ENCODE measurements at regions not wholly inside any gene's neighbourhood (a gene's known extent, or its start where the extent isn't known, plus 50 kb on each side); places are given as distances from the start of the nearest gene placed in this dataset.

GRCh38 chr21:22898051-22898665 lies 1899.9 kb downstream of the NCAM2 start:
- ATAC-seq (no peak), DNase-seq (no peak)
- intact Hi-C loops (cut with DNase I, micrococcal nuclease) = no loop called here
- TF ChIP-seq CTCF (IDR thresholded peaks at IDR 0.05) = no peak
- Histone ChIP-seq H3K36me3 (ENCODE audit: low read depth) (no peaks in the 10 kb centered on the region), H3K4me3 (no peak overlapping the region), H3K9me3 (peaks cover 37% of the 10 kb centered on the region), H3K4me1 (ENCODE audit: low read depth) (no peaks in the 10 kb centered on the region)

GRCh38 chr21:22900490-22900889 lies 1902.3 kb downstream of the NCAM2 start:
- ATAC-seq = no peak
- no peaks in the 10 kb centered on the region for H3K36me3 ChIP-seq (ENCODE audit: low read depth)
- H3K4me1 ChIP-seq (ENCODE audit: low read depth) = no peaks in the 10 kb centered on the region
- intact Hi-C loops (cut with DNase I, micrococcal nuclease) = no loop called here
- DNase-seq = no peak
- H3K4me3 ChIP-seq = no peak overlapping the region
- peaks cover 36% of the 10 kb centered on the region for H3K9me3 ChIP-seq
- TF ChIP-seq CTCF (IDR thresholded peaks at IDR 0.05) = no peak

GRCh38 chr21:22903851-22904250 lies 1905.6 kb downstream of the NCAM2 start:
- DNase-seq (no peak), ATAC-seq (no peak)
- H3K4me3 ChIP-seq = no peak overlapping the region
- peaks cover 47% of the 10 kb centered on the region for H3K9me3 ChIP-seq
- no peak for TF ChIP-seq CTCF (IDR thresholded peaks at IDR 0.05)
- no peaks in the 10 kb centered on the region for H3K4me1 ChIP-seq (ENCODE audit: low read depth)
- H3K36me3 ChIP-seq (ENCODE audit: low read depth) = no peaks in the 10 kb centered on the region
- intact Hi-C loops (cut with DNase I, micrococcal nuclease) = no loop called here

GRCh38 chr21:22904385-22904784 lies 1906.2 kb downstream of the NCAM2 start:
- TF ChIP-seq CTCF (IDR thresholded peaks at IDR 0.05) = no peak
- H3K4me1 ChIP-seq (ENCODE audit: low read depth) = no peaks in the 10 kb centered on the region
- intact Hi-C loops (cut with DNase I, micrococcal nuclease) = no loop called here
- DNase-seq = no peak
- H3K4me3 ChIP-seq = no peak overlapping the region
- H3K36me3 ChIP-seq (ENCODE audit: low read depth) = no peaks in the 10 kb centered on the region
- no peak for ATAC-seq
- H3K9me3 ChIP-seq = peaks cover 48% of the 10 kb centered on the region

GRCh38 chr21:22925032-22925431 lies 1926.8 kb downstream of the NCAM2 start:
- ATAC-seq = no peak
- intact Hi-C loops (cut with DNase I, micrococcal nuclease) = no loop called here

More at GRCh38 chr21:22925032-22925431, 1926.8 kb downstream of the NCAM2 start:
- Histone ChIP-seq H3K36me3 (ENCODE audit: low read depth) (no peaks in the 10 kb centered on the region), H3K4me1 (ENCODE audit: low read depth) (no peaks in the 10 kb centered on the region), H3K4me3 (no peak overlapping the region), H3K9me3 (peaks cover 31% of the 10 kb centered on the region)
- DNase-seq = no peak
- TF ChIP-seq CTCF (IDR thresholded peaks at IDR 0.05) = no peak

All from mucosa of descending colon (tissue), 3 donors.